Prostate gland (tissue), 2 donors: ENCODE measurements at regions not wholly inside any gene's neighbourhood (a gene's known extent, or its start where the extent isn't known, plus 50 kb on each side); places are given as distances from the start of the nearest gene placed in this dataset.

Experiments
- POLR2AphosphoS5 ChIP-seq: sonication (generic); formaldehyde crosslinking; IDR thresholded peaks from one replicate; pipeline ENCODE4 v1.6.1; 2017; ENCODE audit warnings: antibody characterized with exemption
- TF ChIP-seq, protein P1 (sequence below), 4 experiments: fragments of 200-600 bp in 2 of 4; fragments of 450-650 bp in 2 of 4; sonication (generic) in 2 of 4; IDR thresholded peaks; 1 replicate in 3 of 4; 2 replicates in 1 of 4; pipeline ENCODE4 v1.5.1; 2016 to 2019; ENCODE audit warnings: antibody characterized with exemption in 4 of 4, mild to moderate bottlenecking in 2 of 4, moderate library complexity in 2 of 4

DNA sequence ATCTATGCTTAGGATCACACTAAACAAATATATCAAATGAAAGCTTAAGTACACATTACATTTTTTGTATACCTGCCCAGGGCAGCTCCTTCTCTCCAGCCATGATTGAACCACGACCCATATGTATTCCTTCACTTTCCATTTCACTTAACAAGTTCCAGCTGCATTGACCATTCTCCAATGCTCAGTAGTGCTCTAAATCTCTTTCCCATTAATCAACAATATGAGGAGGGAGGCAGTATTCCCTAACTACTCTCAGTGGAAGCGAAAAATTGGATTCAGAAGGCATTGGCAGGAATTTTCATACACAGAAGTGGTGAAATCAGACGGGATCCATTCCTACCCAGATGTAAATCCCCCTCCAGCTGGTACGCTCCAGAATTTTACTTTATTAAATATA, 372.0 kb upstream of the LUZP2 start:
- TF ChIP-seq, protein P1, sequence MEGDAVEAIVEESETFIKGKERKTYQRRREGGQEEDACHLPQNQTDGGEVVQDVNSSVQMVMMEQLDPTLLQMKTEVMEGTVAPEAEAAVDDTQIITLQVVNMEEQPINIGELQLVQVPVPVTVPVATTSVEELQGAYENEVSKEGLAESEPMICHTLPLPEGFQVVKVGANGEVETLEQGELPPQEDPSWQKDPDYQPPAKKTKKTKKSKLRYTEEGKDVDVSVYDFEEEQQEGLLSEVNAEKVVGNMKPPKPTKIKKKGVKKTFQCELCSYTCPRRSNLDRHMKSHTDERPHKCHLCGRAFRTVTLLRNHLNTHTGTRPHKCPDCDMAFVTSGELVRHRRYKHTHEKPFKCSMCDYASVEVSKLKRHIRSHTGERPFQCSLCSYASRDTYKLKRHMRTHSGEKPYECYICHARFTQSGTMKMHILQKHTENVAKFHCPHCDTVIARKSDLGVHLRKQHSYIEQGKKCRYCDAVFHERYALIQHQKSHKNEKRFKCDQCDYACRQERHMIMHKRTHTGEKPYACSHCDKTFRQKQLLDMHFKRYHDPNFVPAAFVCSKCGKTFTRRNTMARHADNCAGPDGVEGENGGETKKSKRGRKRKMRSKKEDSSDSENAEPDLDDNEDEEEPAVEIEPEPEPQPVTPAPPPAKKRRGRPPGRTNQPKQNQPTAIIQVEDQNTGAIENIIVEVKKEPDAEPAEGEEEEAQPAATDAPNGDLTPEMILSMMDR (IDR thresholded peaks at IDR 0.05) = no peak
- TF ChIP-seq POLR2AphosphoS5 = no peak
